GM20000 (cell line): ENCODE measurements at regions not wholly inside any gene's neighbourhood (a gene's known extent, or its start where the extent isn't known, plus 50 kb on each side); places are given as distances from the start of the nearest gene placed in this dataset.

Source experiments
- DNase-seq: peaks from one replicate; pipeline ENCODE4 v3.0.0; 2012; ENCODE audit warnings: low spot score
- TF ChIP-seq, protein P1 (sequence below): IDR thresholded peaks from 2 replicates; pipeline ENCODE4 v1.5.1; 2012; ENCODE audit warnings: mild to moderate bottlenecking, control low read depth; ENCODE audit errors: extremely low read depth, missing control alignments

DNA sequence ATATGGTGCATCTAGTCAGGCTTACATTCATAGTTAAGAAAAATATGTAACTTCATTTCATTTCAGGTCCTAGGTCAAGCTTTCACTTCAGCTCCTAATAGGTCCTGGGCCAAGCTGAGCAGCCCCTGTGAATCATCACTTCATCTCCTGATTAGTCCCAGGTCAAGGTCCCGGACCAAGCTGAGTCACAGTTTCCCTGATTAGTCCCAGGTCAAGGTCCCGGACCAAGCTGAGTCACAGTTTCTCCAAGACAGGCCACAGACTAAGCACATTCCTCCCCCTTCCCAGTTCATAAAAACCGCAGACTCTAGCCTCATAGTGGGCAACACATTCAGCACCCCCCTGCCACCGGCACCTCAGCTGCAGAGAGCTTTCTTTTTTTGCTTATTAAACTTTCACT, 1331.8 kb downstream of the PCDH19 start:
- TF ChIP-seq, protein P1, sequence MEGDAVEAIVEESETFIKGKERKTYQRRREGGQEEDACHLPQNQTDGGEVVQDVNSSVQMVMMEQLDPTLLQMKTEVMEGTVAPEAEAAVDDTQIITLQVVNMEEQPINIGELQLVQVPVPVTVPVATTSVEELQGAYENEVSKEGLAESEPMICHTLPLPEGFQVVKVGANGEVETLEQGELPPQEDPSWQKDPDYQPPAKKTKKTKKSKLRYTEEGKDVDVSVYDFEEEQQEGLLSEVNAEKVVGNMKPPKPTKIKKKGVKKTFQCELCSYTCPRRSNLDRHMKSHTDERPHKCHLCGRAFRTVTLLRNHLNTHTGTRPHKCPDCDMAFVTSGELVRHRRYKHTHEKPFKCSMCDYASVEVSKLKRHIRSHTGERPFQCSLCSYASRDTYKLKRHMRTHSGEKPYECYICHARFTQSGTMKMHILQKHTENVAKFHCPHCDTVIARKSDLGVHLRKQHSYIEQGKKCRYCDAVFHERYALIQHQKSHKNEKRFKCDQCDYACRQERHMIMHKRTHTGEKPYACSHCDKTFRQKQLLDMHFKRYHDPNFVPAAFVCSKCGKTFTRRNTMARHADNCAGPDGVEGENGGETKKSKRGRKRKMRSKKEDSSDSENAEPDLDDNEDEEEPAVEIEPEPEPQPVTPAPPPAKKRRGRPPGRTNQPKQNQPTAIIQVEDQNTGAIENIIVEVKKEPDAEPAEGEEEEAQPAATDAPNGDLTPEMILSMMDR: no peak
- no peak for DNase-seq

DNA sequence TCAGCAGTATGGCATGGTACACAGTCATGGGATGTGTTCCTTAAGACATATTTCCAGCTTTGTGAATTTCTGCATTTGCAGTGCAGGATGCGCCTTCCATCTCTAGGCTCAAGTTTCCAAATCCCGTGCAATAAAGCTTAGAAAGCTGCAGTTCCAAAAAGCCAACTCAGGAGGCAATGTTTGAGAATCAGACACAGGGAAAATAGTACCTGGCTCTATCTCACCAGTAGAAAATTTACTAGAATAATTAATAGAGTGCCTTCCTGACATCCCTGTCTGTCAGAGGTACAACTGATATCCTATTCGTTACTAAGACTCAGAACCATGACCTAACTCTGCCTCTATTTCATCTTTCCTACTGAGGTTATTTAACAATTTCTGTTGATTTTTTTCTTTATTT, 1333.0 kb downstream of the PCDH19 start:
- TF ChIP-seq, protein P1: no peak
- DNase-seq: no peak

DNA sequence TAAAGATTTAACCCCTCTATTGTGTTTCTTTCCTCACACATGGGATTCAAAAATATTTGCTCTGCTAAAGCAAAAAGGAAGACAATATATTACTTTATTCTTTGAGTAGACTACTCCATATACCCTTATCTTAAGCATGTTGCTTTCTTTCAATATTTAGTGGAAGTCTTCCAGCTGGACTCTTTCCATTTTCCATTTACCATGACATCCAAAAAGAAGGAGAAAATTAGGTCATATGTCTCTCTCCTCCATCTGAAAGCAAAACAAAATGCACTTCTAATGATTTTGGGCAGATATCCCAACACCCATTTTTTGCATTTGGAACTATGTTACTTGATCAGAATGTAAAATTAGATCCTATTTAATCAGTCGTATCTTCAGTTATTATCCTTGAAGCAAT, 1336.5 kb downstream of the PCDH19 start:
- DNase-seq: no peak
- TF ChIP-seq, protein P1: no peak

DNA sequence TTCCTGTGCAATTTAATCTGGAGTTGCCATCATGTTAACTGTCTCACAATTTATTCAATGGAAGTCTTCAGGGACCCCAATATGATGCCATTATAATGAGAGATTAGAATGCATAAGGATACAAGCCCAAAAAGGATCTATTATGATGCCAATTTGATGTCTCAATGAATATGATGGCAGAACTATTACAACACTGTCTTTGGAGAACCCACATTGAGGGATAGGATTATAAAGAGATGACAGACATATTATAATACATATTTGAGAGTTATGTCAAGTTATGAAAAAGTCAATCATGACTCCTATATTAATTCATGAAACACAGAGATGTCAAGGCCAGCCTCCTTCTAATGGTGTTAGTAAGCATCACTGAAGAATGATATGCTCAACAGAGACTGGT, 1358.4 kb downstream of the PCDH19 start:
- DNase-seq: no peak
- TF ChIP-seq, protein P1: no peak

DNA sequence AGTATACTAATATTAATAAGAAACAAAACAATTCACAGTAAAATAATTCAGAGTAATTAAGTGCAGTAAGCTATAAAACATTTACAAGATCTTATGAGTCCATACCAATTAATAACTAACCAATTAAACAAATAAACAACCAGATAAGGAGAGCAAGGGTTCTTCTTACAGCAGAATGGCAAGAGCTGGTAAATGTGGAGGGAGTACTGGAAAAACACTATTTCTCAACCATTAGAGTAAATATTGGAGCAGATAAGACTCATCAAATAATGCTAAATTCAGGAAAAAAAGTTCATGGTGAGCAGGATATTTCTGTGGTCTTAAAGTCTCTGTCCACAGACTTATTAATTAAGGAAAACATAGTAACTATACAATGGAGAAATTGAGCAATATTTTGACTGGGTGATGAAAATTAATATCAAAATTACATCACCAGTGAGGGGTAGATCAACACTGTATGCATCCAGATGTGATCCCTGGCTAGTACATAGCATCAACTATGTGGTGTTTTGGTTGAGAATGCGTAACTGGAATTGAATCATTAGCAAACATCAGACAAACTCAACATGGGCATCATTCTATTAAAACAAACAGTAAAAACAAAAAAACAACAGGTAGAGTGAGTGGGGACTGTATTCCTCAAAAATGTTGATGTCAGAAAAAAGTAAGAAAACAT, 1376.7 kb downstream of the PCDH19 start:
- TF ChIP-seq, protein P1: no peak
- DNase-seq: no peak

DNA sequence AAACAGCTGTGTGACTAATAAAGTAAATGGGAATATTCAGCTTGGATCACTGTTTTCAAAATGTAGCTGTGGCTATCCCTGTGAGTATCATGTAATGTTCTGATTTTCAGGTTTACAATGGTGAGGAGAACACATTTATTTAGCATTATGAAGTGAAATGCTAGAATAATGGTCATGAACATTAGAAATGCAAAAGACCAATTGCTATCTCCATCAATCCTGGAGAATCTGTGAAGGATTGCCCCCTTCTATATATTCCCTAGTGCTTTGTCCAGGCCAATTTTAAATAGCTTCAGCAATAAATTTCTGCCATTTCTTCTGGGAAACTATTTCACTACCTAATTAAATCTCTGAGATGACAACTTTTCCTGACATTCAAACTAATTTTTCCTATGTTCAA, 1399.1 kb downstream of the PCDH19 start:
- TF ChIP-seq, protein P1: no peak
- no peak for DNase-seq

DNA sequence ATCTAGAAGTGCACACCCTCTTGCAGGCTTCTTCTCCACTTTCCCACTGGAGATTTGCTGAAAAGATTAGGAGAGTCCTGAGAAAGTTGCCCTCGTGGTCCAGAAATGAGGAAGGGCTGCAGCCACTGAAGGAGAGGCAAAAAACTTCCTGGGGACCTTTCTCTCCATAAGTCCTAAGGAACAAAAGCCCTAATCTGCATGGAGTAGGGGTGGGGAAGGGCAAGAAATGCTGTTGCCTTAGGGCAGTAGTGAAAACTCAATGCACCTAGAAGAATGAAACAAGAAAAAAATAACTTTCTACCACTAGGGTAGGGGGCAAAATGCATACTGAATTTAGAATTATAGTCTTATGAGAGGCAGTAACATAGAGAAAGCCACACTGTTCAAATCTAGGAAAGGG, 1408.8 kb downstream of the PCDH19 start:
- TF ChIP-seq, protein P1: no peak
- DNase-seq: no peak
